Kidney tubule cell (primary cell): ENCODE measurements at regions not wholly inside any gene's neighbourhood (a gene's known extent, or its start where the extent isn't known, plus 50 kb on each side); places are given as distances from the start of the nearest gene placed in this dataset.

Experiments used
- DNase-seq: peaks from one replicate; pipeline ENCODE4 v3.0.0-alpha.2; 2018; ENCODE audit warnings: low spot score

DNA sequence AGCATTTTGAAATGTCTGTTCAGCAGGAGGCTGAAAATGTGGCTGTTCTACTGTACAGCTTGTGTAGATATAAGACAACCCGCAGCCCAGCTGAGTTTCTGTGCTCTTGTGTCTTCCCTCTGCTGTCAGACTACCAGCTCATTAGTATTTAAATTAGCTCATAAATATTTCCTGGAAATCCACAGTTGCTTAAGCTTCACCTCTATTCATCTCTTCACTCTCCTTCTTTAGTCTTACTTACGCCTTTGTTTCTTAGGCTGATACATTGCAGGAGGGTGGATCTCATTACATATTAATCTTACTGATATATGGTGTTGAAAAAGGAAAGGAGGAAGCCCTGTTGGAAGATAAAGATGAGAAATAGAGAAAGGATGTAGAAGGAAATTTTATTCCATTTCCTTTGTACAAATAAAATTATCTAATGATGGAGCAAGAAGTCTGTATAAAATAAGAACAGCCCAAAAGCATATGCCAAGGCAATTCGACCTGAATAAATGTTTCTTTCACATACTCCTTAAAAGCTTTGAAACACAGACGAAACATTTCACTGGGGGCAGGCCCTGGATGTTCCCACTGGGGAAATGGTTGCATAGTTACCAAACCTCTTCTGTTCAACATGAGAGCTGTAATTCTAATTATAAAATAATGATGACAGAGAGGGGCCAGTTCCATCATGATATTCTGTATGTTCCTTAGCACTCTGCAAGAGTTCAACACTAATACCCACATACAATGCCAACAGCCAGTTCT is 111.8 kb upstream of the APC start:
- no peak for DNase-seq

GRCh38 chr5:112626715-112627114 is 111.0 kb upstream of the APC start:
- DNase-seq = no peak

DNA sequence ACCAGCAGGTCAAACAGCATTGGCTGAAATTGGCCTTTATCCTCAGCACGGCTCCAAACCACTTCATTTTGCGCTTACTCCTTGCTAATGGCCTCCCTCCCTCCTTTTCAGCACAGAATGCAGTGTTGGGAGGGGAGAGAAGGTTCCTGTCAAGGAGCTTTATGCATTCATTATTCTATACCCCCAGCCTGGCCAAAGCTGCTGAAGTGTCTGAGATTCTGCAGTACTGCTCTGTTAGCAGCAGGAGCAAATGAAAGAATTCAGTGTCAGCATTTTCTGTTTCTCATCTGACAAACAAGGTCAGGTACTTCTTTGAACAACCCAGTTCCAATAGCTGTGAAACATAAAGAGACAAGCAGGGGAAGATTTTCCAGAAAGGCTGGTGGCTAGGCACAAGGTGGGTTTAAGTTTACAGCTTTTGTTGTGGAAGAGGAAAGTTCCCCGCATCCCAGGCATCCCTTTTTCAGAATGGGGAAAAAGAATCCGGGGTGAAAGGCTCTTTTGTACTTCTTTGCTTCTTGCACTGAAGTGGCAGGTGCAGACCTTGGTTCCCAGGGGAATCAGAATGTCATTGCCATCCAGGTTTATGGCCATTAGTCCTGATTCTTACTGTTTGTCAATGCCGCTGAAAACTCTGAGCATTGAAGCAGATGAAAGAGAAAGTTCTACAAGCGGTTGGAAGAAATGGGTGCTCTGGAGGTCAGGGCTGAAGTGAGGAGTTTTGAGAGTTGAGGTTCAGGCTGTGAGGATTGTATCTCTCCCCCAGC is 109.3 kb upstream of the APC start:
- DNase-seq = no peak

GRCh38 chr5:112630246-112631009 is 107.3 kb upstream of the APC start:
- peak; percentile 31 for DNase-seq

DNA sequence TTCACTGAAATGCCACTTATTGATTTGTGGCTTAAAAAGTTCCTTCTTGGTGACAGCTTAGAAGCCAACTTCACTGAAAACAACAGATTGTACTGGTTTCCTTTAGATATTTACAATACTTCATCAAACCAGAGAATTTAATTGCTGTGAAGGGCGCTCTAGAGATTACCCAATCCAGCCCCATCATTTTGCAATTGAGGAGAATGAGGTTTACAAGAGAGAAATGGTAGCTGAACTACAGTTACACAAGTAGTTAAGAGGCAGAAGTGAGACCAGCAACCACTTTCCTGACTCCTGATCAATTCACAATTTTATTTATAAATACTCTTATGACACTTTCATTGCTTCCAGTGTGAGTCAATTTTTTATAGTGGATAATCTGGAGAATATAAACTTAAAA is 103.5 kb upstream of the APC start:
- DNase-seq = no peak

DNA sequence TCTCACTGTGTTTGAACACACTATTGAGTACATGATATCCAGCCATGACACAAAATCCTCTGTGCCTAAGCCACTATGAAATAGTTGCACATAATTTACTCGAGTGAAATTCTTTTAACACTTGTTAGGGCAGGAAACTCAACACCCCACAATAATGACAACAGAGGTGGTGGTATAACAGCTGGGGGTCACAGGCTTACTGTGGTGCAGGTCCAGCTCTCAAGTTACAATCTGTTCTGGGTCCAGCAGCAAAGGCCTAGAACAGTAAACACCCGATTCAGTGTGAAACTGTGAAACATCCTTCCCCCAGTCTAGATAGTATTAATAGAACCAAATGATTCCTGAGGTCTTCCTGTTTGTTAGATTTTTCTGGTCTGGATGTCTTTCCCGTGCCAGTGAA is 102.9 kb upstream of the APC start:
- no peak for DNase-seq

DNA sequence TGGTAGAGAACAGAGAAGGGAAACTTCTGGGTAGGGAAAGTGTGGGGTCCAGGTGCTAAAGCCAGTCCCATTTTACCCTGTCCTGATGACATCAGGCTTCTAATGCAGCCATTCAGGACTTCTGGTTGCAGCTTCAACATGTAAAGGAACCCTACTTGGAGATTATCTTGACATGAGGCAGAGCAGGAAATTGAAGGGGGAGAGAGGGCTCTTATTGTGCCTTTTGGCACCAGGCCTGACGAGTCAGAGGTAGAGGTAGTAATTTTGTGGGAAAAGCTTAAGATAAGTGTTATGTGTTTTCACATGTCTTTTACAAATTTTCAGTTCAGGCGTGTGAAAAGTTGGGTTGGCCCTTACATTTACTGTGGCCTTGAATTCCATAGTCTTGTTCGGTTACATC is 102.4 kb upstream of the APC start:
- DNase-seq = peak; percentile 22

- peak; percentile 78 for DNase-seq
These were observed 101.6 kb upstream of the APC start for GRCh38 chr5:112635771-112636731.

DNA sequence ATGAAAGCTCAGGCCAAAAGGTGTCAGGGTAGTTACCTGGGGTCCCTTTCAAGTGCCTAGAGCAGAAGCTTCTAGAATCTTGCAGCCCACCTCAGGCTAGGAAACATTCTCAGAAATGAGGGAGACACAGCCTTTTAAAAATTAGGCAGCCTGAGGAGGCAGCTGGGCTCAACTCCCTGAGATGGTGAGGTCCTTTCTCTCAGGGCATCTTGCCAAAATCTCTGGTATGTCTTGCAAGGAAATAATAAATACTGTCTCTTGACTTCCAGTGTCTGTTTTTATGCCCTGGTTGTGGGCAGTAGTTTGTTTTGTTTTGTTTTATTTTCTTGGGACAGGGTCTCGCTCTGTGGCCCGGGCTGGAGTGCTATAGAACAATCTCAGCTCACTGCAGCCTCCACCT is 100.9 kb upstream of the APC start:
- no peak for DNase-seq

- no peak for DNase-seq
These were observed 100.3 kb upstream of the APC start for GRCh38 chr5:112637343-112637742.

- no peak for DNase-seq
These were observed 97.1 kb upstream of the APC start for GRCh38 chr5:112640546-112640945.

DNA sequence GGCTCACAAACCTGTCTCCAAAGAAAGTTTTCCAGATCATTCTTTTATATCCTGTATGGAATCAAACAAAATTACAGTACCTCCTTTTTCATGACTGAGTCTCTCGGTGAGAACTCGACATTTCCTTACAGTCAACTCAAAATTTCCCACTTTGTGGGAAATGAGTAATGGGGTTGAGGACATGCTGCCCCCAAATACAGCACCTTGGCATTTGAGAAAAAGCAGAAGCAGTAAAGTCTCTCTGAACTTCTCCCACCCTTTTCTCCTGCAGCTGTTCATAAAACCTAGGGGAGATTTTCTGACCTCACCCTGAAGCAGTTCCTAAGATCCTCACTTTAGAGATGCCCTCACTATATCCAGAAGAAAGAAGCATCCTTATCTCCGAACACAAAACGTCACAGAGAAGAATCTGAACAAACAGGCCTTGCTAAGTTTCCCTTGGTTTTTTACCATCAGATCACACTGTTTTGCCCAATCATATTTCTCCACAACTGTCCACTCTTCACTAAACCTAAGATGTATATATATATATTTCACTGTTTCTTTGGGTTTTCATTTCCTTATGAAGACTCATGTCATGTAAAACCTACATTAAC is 96.1 kb upstream of the APC start:
- no peak for DNase-seq

DNA sequence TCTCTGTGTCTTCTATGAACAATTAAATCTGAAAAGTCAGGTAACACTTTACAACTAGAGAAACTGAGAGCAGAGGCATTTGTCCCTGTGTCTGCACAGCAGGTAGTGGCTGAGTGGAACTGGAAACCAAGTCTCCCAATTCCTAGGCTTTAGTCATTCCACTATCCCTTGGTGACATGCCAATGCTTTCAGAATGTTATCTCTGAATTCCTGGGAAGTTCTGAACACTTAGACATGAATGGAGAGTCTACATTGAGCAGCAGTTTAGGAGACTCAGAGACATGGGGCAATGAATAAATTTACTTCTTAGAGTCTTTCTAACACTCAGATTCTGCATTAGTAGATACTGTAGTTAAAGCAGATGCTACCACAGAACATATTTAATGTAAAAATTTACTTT is 94.8 kb upstream of the APC start:
- peak; percentile 2 for DNase-seq

DNA sequence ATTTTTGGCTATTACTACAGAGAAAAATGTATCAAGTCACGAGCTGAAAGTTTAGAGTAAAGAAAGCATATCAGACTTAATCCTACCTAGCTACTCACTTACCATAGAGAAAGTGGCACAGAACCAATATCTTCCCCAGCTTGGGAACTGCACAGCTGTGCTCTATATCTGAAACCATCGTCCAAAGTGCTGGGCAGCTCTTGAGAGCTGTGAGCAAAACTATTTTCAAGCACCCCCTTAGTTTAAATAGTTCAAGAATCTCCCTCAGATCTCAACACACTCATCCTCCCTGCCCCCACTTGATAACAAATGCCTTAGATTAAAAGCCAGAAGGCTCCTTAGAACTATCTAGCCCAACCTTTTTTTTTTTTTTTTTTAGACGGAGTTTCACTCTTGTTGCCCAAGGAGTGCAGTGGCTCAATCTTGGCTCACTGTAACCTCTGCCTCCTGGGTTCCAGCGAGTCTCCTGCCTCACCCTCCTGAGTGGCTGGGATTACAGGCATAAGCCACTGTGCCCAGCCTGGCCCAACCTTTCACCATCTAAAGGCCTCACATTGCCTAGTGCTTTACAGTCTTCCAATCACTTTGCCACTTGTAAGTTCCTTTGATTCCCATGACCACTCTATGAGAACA is 94.2 kb upstream of the APC start:
- no peak for DNase-seq

GRCh38 chr5:112646139-112646936 is 91.3 kb upstream of the APC start:
- no peak for DNase-seq

DNA sequence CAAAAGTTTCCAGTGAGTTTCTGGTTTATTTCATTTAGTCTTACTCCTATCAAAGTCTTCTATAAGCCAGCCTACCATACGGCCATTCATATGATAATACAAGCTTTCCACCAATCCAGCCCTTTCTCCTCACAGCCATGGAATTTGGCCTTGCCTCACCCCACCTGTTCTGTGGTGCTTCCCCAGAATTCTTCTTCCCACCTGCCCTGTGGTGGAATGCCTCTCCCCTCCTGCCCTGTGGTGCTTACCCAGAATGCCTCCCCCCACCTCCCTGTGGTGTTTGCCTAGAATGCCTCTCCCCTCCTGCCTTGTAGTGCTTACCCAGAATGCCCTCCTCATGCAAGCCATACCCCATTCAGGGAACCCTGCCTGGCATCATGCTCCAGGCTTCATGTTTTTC is 90.3 kb upstream of the APC start:
- DNase-seq = peak; percentile 12

GRCh38 chr5:112648264-112648663 is 89.4 kb upstream of the APC start:
- DNase-seq = no peak

- peak; percentile 35 for DNase-seq
These were observed 87.8 kb upstream of the APC start for GRCh38 chr5:112649882-112650281.

DNA sequence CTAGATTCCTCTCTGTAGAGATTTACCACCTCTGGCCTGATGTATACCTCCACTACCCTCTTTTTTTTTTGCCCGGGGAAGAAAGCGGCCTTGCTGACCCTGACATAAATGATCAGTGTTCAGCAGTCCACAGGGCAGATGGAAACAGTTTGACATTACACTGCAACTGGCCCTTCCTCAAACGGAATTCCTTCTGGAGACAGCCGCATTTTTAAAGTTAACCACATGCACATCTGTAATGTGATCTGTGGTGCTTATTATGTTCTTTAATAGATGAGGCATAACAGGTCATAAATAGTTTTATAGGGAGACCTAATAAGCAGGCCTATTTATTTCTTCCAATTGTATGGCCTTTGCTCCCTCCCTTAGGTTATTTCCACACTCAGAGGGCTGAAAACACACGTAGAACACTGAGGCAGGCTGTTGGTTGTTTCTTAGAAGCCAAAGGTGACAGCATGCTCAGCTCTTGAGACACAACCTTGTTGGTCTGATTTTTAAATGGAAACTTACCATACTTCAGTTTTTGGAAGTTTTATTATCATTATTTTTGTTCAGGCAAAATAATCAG is 84.0 kb upstream of the APC start:
- no peak for DNase-seq

DNA sequence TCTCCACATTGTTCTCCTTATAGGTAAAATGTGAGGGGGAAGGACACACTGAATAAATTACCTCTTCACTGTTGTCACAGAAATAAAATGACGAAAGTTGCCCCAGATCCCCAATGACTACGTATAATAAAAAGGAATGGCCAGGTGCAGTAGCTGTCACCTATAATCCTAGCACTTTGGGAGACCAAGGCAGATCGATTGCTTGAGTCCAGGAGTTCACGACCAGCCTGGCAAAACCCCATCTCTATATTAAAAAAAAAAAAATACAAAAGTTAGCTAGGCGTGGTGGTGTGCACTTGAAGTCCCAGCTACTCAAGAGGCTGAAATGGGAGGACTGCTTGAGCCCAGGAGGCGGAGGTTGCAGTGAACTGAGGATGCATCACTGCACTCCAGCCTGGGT is 82.2 kb upstream of the APC start:
- DNase-seq = no peak
